DMS114 treated with DMSO at 0.1 percent for 48 hours (cell line): ENCODE measurements at regions not wholly inside any gene's neighbourhood (a gene's known extent, or its start where the extent isn't known, plus 50 kb on each side); places are given as distances from the start of the nearest gene placed in this dataset.
"Not testable (repeated sequence)": the region's sequence is repeated elsewhere in the genome, so short reads cannot be mapped to it uniquely, and the experiment has no call there.

ENCODE experiments used
- DNase-seq: peaks from one replicate; lab custom pipeline; 2025; ENCODE audit not compliant: unreplicated experiment; lab: John Stamatoyannopoulos, UW

DNA sequence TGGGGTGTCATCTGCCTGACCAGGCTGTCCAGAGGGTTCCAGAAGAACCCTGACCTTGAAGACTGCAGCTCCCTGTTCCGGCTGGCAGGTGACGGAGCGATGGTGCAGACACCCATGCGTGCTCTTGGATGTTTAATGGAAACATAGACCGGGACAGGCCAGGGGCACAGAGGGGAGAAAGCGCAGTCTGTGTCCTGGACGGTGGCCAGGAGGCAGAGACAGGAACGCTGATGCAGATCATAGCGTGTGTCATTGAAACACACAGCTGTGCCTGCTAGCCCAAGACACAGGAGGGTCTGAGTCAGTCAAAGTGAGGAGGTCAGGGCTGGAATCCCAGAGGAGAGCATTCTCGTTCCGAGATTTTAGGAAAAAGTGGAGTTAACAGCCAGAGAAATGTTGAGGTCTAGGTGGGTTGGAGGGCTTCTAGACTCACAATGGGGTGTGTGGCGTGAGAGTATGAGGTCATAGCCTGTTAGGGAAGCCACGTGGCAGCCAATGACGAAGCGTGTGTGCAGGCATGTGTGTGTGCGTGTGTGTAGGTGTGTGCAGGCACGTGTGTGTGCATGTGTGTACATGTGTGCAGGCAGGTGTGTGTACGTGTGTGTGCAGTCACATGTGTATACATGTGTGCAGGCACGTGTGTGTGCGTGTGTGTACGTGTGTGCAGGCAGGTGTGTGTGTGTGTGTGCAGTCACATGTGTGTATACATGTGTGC, 167.0 kb downstream of the ERMARD start:
- DNase-seq, result no peak

DNA sequence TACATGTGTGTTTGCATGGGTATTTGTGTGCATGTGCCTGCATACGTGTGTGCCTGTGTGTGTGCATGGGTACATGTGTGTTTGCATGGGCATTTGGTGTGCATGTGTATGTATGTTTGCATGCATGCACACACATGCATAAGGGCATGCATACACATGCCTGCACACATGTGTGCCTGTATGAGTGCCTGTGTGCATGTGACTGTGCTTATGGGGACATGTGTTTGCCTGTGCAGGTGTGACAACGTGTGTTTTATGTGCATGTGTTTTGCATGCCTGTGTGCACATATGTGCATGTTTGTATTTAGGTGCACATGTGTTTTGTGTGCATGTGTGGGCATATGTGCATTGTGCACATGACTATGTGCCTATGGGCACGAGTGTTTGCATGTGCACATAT, 165.7 kb downstream of the ERMARD start:
- no peak for DNase-seq

DNA sequence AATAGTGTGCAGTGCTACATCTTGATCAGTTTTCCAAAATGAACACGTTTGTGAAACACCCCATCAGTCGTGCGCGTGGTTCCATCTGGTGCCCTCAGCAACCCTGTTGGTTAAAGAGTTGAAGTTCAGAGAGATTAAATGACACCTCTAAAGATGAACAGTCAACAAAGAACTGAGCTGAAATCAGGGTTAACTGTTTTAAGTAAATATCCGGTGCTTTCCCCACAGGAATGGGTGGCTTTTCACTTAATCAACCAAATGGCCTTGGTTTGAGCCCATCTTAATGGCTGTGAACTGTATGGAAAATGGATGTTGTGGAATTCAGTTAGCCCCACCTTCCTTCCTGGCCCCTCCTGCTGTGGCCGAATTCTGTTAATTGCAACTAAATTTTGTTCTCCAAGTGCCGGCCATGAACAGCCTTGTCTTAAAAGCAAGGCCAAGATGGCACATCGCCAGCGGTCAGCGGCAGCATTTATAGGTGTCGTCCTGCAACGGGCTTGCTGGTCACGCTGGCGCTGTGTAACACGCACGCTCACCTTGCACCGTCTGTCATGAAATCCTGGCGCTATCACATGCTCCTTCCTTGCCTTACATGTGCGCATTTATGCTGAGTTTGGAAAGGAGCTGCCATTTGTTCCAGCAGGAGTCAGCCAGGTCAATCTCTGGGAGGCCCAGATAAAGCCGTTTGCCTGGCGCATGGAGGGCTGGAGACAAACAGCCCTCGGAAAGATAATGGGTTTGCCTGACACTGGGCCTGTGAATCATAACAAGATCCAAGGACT, 164.5 kb downstream of the ERMARD start:
- DNase-seq, result no peak

DNA sequence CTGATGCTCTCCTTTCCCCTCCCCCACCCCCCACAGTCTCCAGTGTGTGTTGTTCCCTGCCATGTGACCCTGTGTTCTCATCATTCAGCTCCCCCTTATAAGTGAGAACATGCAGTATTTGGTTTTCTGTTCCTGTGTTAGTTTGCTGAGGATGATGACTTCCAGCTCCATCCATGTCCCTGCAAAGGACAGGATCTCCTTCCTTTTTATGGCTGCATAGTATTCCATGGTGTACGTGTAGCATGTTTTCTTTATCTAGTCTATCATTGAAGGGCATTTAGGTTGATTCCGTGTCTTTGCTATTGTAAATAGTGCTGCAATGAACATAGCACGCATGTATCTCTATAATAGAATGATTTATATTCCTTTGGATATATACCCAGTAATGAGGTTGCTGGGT, 162.3 kb downstream of the ERMARD start:
- DNase-seq, result not testable (repeated sequence)

DNA sequence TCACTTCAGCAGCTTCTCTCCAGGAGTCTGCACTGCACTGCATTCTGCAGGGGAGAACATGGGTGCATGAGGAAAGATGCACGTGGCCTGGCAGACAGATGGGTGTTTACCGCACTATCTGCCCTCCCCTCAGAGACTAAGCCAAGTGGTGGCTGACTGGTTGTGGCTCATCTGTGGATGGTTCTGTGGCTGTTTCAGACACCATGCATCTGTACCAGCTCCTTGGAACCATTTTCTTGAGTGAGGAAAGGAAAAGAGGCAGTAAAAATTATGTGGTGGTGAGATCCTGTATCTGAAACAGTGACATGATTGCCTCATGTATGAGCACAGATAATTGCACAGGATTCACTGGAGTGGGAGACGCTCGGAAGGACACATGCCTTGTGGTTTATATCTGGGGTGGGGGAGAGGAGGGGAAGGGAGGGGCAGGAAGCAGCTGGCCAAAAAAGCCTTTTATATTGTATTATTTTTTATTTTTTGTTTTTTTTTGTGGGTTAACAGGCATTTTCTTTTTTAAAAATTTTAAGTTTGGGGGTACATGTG, 161.7 kb downstream of the ERMARD start:
- no peak for DNase-seq

DNA sequence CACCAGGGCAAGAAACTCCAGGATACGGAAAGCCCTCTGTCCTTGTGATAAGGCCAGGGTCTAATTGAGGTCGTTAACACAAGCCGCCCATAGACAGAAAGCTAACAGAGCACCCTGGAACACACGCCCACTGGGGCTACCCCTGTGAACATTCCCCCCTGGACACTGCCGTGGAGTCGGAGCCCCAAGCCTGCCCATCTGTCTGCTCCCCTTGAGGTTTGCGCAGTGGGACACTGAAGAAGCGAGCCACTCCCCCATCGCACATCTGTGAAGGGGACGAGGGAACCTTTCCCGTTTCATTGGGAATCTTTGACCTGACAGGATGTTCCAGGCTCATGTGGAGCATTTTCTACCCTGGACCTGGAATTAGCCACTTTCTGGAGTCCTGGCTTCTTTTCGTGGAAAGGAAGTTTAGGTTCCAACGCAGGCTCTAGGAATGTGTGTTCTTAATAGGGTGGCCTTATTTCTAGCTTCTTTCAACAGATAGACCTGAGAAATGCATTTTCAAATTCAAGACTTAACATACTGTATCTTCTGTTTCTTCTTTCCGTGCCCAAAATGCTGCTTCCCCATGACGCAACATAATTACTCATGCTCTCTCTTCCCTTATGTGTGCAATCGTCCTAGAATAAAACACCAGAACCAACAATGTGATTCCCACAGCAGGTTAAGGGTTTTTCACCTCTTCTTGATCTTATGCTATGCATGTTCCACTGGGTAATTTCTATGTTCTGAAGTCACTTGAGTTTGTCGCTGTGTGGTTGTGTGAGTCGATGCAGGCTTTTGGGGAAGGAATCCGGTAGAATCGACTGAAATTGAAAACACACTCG, 161.1 kb downstream of the ERMARD start:
- no peak for DNase-seq

DNA sequence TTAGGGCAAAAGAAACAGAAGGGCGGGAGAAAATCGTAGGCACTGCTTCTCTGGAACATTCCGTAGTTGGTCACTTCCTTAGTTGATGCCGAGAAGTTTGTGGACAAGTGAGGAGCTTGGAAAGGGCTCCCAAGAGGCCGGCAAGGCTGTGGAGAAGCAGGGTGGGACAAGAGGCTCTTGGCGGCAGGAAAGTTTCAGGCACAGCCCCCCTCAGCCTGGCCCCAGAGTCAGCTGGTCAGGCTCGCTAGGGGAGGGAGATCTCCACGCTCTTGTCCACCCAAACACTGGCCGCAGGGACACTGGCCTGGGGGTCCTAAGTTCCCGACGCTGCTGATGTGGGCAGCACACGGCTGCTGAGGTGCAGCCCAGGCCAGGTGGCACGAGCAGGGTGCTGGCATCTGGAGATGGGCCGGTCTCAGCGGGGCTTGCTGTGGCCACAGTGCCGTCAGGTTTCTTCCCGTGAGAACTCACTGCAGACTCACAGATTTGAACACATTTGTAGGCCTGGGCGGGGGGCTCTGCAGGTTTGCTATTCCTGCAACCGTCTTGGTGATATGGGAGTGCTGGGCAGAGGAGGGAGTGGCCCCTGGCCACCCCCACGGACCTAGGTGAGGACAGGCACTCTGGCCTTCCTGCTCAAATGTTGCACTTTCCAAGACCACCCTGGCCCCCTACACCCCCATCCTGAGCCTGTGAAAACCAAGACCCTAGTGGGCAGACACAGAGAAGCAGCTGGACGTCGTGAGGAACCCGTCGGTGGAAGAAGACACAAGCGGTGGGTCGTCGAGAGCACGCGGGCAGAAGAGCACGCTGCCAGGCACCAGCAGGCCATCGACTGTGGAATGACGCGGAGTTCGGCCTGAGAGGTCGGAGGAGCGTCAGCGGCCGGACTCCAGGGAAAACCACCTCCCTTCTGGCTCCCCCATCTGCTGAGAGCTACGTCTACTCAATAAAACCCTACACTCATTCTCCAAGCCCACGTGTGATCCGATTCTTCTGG, 160.1 kb downstream of the ERMARD start:
- no peak for DNase-seq

DNA sequence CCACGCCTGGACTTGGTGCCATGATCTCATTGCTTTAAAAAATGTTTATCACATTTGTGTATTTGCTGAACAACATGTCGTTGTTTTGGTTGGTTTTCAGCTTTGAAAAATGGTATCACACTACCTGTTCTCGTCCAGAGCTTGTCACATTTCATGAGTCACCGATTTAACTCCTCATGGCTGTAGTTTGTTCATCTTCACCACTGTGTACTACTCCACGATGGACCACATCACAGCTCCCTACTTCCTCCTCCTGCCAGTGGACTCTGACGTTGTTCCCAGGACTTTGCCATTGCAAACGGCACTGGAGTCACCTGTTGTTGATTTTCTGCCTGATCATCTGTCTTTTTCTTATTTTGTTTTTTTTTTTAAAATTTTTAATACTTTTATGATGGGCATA, 157.7 kb downstream of the ERMARD start:
- no peak for DNase-seq

DNA sequence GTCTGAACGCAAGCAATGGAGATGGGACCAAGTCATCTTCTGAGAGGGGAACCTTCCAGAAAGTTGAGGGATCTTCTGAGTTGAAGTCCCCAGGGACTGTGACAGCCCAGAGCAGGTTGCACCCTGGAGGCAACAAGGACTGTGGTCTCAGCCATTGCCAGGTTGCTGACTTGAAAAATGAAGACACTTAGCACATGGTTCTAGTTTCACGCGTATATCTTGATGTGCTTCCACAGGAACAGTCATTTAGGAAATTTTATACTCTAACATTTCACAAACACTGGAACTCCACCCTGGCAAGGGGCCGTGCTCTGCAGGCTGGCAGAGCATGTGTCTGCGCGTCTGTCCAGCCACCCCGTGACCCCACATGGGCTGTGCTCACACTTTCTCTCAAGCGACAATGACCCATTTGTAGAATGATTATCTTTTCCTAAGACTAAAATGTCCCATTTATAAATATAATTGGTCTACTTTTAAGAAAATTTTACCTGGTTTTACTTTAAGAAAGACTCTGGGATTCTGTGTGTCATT, 157.0 kb downstream of the ERMARD start:
- no peak for DNase-seq

DNA sequence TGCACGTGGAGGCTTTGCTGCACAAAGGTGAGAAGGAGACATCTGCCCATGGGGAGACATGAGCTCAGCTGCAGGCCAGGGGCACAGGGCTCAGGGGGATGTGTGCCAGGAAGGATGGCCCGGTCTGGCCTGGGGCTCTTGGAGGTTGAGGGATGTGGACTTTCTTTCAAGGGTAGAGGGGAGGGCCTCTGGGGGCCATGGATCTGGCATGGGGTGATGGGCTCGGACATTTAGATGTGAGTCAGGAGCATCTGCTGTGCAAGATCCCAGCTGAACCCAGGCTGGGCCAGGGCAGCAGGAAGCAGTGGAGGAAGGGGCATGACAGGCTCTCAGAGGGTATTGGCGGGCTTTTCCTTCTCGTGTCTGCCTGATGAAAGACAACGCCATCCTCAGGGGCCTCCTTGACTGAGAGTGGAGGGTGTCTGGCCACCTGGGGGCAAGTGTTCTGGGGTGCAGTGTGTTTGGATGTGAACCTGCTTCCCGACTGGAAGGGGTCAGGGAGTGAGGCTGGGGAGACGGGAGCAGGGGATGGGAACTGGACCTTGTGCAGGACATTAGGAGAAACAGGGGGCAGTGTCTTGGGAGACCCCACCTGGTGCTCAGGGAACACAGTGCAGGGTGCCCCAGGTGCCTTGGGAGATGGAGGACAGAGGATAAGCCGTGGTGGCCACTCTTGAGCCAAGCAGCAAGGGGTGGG, 156.1 kb downstream of the ERMARD start:
- DNase-seq, result no peak

DNA sequence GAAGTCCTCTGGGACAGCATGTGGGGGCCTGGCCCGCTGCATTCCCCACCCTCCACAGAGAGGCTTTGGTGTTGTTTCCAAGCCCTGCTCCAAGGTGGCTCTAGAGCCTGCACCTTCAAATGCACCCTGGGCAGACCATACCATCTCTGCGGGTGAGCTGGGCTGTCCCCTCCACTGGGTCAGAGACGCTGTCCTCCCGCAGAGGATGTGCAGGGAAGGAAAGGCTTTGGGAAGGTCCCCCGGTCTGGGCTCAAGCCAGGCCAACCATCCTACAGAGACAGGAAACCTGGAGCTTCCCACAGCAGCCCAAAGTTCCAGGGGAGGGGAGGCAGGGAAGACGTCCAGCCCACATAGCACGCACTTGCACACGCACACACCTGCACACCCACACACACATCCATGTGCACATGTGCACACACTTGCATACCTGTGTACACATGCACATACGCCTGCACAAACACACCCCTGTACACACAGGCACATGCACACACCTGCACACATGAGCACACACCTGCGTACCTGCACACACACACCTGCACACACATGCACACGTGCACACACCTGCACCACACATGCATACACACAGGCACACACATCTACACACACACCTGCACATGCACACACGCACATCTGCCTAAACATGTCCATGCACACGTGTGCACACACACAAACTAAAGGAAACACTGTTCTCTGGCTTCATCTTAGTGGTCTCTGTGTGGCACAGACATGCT, 155.4 kb downstream of the ERMARD start:
- no peak for DNase-seq

DNA sequence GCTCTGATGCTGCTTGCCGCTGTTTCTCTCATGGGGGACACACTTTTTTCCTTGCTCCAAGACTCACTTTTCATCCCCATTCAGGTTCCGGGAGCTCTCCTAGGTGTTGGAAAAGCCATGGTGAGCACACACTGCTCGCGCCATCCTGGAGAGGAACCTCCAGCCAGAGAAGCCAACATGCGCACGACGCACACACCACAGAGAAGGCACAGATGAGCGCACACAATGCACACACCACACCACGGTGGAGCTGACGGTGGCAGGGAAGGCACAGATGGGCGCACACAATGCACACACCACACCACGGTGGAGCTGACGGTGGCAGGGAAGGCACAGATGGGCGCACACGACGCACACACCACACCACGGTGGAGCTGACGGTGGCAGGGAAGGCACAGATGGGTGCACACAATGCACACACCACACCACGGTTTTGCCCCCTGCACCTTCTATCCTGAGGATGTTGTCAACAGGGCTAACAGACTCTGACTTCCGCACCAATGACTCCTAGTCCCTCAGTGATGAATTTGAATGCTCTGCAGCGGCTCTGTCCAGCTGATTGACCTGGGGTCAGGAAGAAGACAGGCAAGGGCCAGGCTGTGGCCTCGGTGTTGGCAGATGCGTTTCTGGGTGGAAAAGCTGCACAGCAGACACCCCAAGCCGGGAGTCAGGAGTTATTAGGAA, 154.7 kb downstream of the ERMARD start:
- no peak for DNase-seq

DNA sequence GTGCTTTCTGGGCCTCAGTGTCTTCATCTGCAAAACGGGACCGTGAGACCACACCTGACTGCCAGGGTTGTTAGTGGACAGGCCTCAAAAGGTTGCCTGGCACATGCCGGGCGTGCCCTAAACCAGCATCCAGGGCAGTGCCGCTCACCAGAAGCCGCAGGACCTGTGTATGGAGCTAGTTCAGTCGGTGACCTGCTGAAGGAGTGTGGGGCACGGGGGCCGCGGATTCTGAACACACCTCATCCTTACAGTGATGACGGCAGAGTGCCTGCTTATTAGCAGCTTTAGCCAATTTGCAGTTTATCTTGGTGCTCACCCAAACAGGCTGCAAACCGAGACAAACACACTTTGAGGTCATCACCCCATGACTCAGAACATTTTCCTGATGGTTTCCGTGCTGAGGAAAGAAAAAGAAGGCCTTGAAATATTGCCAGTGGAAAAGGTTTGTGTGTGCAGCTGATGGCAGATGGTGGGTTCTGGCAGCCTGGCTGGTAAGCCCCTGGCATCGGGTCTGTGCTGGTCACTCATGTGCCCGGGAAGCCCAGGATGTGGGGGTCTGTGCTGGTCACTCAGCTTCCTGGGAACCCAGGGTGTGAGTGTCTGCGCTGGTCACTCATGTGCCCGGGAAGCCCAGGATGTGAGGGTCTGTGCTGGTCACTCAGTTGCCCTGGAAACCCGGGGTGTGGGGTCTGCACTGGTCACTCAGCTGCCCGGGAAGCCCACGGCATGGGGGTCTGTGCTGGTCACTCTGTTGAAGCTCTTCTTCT, 153.8 kb downstream of the ERMARD start:
- no peak for DNase-seq

DNA sequence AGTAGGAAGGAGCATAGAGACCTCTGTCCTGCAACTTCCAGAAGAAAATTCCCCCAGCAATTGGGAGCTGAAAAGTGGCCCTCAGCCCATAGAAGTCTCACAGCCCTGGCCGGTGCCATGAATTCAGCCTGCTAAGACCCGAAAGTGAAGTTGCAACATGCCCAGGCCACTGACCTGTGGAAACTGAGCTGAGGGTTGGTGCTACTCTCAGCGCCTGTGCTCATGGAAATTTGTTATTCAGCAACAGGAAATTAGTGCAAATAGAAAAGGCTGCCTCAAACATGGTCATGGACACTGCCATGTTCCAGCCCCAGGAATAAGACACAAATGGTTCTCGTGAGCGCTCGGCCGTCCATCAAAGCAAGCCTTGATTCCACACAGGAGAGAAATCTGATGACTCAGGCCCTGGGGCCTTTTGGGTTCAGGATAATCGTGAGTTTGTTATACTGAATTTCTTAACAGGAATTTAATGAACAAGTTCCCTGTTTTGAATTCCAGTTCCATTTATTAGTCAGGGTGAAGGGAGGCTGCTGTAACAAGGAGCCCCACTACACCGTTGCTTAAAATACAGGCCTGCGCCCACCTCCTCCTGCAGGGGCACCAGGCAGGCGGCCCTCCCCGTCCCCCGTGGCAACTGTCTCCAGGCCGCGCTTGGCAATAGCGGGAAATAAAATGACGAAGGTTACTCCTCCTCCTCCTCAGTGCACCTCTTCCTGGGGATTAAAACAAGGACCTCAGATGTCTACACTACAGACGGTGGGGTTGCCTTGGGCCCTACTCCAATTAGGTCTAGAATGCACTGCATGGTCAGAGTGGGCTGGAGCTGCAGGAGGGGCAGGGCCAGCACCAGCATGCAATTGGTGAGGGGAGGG, 152.9 kb downstream of the ERMARD start:
- DNase-seq, result no peak

DNA sequence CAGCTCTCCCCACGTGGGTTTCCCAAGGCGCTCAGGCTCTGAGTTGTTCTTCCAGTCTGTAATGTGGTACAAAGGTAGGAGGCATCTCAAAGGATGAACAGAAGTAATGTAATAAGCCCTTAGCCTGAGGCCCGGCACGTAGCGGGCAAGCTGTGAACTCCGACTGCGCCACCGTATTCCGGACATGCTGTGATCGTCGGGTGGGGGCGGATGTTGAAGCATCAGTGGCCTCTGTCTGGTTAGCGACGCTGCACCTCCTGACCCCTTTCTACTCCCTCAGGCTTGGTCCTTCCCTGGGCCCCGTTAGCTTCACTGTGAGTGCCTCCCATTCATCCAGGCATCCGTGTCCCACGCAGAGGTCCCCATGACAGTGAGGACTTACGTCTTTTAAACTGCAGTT, 151.7 kb downstream of the ERMARD start:
- DNase-seq, result no peak

DNA sequence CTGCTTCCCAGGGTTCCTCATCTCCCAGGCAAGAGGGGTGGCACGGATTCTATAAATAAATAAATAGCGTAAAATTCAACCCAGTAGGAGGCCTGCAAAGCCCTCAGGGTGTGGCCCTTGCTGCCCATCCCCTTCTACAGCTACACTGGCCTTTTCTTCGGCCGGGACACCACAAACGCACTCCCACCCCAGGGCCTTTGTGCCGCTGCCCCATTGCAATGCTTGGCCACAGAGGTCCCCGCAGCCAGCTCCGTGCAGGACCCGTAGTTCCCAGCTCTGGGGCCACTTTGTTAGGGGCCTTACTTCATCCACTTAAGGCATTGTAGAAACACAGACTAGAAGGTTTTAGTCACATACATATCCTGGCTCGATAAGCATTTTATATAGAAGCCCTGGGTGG, 151.2 kb downstream of the ERMARD start:
- no peak for DNase-seq

DNA sequence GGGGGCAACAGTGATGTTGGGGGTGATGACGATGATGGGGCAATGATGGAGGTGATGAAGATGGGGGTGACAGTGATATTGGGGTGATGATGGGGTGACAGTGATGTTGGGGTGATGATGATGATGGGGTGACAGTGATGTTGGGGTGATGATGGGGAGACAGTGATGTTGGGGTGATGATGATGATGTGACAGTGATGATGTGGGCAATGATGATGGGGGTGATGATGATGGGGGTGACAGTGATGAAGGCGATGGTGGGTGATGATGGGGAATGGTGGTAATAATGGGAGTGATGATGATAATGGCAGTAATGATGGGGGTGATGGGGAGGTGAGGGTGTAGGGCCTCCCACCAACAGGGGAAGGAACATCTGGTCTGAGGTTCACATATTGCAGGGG, 150.6 kb downstream of the ERMARD start:
- DNase-seq, result no peak
